GM19452 (cell line): ENCODE measurements at regions not wholly inside any gene's neighbourhood (a gene's known extent, or its start where the extent isn't known, plus 50 kb on each side); places are given as distances from the start of the nearest gene placed in this dataset.

Experiments
- ATAC-seq: cut with Tn5 transposase; IDR thresholded peaks from one replicate; pipeline ENCODE4 v1.9.1; 2021; ENCODE audit not compliant: unreplicated experiment

DNA sequence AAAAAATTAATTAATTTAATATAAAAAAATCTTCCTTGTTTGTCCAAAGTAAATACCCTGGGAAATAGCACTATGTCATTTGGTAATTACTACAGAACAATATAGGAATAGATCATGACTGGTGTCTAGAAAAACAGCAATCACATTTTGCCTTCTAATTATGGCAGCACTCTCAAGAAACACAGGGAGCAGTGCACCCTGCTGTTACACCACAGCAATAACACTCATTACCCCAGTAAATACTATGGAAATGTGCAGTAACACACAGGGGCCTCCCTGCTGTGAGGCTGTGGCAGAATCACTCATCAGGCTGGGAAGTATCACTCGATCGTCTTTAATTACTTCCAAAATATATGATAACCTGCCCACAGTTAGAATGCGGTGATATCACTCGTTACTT is 646.0 kb downstream of the TUSC7 start:
- ATAC-seq: no peak

DNA sequence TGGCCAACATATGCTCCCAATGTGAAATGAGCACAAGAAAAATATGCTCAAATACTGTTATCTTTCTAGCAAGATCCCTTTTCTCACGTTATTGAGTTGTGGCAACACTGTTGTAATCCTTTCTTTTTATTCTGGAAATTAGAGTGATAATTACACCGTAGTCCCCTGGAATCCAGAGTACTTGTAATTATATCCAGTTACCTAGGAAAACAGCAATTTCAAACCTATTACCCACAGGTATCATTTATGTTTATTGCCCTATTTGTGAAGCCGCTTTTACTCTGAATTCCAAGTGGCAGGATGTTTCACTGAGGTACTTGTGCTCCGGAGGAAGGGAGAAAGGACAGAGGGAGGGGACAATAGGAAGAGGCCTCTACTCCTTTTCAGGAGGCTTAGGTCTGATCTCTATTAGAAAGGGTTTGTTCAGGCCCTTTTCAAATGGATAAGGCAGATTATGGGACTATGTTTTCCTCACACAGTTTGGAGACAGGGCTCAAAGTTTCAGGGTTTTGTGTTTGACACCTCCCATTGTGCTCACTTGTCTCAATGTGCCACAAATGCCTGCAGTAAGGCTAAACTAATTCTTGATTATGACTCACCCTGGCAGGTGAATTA is 646.6 kb downstream of the TUSC7 start:
- no peak for ATAC-seq

DNA sequence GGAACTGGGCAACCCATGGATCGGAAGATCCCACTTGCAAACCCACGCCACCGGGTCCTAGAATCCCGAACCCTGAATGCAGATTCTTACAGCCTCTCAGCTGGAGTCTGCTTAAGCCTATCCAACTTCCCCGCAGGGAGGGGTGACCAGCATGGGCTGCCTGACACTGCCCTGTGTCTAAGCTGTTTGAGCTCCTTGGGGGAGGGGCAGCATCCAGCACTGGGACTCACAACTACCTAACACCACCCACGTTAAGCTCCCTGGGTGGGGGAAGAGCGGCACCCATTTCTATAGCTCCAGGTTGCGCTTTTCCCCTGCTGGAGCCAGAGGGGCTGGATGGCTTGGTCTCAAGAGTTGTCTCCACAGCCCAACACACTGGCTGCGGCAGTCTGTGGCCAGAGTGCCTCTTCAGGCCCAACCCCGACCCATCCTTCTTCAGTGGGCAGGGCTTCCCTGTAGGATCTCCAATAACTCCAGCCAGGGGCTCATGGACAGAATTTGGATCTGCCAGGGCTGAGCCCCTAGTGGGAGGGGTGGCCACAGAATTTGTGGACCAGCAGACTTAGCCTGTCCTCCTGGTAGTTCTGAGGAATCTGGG is 649.2 kb downstream of the TUSC7 start:
- ATAC-seq: no peak

DNA sequence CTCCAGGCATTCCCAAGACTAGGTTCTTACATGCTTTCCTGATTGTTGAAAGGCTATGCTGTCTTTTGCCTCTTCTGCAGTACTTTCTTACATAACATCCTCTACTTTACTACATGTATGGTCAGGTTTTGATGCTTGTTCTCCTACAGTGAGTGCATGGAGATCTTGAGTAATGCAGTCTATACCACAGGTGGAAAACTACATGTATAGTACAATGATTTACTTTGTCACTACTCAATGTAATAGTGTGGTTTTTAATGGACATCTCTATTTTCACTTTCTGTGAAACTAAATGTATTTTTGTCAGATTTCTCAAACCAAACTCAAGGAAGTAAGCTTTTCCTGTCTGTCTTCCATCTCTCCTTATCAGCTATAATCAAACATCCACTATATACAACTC is 657.0 kb downstream of the TUSC7 start:
- peak; percentile 79 for ATAC-seq

DNA sequence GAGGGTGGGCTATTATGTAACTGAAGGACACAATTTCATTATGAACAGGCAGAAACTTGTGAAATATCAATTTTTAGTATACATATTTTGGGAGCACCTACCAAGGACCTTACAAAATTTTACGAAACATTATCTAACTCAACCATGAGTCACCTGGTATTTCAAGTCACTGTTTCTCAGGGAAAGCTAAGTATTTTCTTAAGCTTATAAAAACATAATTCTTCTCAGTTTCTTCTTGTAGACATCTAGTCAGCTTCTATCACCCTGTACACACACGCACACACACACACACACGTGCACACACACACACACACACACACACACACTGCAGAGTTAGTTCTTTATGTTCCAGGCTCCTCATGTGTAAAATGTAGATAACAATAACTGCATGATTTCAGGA is 658.3 kb downstream of the TUSC7 start:
- ATAC-seq: no peak

DNA sequence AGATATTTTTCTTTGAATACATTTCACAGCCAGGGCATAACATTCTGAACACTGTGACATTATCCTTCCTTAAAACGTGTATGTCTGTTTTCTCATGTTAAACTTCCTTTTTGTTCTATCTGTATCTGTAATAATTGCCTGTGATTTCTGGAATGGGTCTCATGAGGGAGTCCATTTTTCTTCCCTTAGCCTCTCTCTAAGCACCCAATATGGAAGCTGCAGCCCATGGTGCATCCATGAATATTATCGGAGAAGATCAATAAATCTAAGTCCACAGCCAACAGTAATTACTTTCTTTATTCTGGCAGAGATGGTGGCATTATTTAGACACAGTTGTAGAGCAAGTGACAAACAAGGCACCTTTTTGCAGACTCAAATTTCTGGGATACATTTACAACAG is 671.1 kb downstream of the TUSC7 start:
- no peak for ATAC-seq

DNA sequence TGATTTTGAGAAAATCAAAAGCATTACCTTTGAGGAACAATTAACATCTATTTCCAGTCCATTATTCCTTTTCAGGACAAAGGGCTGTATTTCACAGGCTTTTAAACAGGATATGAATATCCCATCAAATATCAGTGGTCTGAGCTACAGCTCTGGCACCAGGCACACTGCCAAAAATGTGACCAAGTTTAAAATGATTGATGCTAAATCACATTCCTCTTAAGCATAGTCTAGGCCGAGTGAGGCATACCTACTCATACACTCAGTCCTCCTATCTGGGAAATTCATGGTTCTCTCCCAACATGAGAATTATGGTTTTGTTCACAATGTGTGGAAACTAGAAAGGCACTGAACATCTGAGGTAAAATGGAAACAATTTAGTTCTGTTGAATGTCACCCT is 683.5 kb downstream of the TUSC7 start:
- no peak for ATAC-seq

DNA sequence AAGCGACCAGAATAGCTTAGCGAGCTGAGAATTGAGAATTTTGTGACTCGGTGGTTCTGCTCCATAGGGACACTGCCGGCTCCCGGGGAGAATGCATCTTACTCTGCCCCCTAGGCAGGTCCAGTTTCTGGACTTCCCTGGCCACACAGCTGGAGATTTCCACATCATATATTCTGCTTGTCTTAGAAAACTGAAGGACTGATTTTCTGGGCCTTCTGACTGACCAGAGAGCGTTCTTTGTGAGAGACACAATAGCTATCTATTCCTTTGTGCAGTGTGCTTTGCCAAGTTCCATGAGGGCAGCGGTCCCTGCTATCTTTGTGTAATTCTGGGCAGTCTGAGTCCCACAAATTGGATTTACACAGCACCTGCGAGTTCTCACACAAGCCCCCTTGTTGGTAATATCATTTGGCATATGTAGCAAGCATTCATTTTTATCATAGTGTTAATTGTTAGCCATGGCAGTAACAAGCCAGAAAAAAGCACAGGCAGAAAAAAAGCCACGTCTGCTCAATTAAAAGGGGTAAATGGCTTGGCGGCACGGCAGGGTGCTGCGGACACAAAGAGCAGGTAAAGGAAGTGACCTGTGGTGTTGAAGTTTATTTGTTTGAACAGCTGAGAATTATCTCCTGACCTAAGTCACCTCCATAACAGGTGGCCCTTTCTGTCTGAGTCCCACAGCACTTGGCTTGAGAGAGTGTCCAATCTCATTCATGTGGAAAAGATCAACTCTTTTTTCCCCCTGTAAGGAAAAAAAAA is 688.7 kb downstream of the TUSC7 start:
- ATAC-seq: no peak

DNA sequence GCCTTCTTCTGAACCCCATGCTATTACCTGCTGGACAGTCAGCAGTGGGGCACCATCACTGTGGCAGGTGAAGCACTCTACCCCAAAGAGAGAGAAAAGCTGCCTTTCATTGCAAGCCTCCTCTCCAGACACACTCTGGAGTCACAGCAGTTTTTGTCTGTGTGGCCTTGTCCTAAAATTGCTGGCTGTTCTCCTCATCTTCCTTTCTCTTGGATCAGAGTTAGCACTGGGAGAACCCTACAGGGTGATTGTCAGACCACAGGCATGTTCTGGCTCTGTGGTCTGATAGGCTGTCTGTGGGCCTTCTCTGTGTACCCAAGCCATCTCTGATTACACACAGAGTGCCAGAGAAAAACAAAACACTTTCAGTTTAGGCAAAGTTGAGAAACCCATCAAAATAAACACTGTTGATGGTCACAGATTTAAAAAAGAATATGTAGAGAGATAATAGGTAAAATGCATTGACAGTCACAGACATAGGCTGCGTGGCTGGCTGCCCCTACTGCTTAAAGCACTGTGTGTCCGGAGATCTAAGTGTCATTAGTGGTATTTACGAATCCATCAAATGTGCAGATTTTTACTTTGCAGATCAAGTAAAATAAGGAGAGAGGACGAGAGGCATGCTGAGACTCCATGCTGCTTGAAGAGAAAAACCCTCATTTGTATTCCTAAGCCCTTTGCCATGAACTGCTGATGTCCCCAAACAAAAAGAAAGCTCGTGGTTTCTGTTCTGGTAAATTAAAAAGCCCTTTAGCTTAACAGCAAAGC is 689.9 kb downstream of the TUSC7 start:
- ATAC-seq: no peak

DNA sequence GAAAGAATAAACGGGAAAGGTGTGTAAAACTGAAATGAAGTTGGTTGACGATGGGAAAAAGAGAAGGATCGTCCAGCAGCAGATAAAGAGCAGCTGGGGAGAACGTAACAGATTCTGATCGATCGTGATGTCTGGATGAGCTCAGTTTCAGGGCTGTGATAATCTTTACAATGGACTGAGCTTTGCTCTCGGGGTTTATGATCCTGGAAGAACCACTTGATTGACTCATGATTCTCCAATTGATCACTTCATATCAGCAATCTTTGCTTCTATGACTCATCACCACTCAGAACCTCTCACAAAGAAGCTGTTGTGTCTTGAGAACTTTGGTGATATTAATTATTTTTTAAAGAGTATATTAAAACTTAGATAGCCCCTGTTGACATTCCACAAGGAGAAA is 690.7 kb downstream of the TUSC7 start:
- ATAC-seq: no peak

DNA sequence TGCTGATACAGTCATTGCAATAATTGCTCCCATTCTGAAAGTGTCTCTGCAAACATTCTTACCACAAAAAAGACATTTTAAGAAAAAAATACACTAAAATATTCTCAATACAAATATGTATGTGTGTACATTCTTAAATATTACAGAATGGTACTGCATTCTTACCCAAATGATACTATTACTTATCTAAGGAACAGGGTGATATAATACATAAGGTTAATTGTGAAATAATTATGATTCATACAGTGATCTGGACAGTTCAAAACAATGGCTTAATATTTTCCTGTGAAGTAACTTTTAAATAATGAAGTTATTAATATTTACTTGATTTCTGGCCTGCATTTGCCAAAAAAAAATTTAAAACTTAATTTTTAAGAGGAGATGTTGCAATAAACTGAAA is 694.6 kb downstream of the TUSC7 start:
- ATAC-seq: no peak

DNA sequence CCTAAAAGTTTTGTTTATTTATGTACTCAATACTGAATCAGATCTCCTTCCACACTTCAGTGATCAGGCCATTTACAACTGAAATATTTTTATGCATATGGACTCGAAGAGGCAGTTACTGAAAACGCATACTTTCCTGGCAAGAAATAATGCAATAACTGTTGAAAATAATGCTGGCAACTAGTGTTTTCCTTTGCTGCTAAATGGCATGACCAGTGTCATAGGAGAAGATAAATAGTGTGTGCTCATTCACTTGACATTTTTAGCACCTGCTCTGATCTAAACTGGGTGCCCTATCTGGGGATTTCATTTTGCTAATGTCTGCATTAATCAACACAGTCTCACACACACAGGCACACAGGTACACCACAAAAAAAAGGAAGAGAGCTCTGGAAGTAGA is 695.2 kb downstream of the TUSC7 start:
- no peak for ATAC-seq

DNA sequence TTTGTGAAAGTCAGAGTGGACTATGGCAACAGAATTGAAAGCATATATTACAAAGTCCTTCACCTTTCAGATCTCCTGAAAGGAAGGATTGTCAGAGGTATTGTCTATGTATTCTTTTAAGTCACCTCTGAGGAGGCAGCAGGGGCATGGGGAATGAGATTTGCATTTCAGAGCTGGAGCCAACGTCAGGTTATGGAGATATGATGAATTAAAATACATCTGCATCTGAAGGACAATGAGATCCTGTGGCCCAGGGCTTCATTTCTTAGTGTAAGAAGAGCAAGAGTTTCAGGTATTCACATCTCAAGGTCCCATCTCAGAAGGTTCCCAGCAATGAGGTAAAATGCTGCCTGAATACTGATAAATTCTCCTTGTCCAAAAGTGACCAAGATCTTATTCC is 695.8 kb downstream of the TUSC7 start:
- ATAC-seq: no peak

DNA sequence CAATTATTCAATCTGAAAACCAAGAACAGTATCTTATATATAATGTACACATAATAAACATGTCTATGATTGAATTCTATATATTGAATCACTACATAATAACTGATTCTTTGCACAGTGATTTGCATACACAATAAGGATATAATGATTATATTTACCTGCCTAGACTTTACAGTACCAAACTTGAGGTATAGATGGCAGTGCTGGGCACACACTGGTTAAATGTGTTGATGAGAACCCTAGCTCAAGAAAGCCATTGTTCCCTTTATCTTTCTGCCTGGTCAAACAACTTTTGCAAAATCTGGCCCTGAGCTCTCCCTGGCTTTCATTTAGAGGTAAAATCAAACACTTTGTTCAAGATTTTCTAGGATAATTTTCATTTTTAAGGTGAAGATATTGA is 697.7 kb downstream of the TUSC7 start:
- ATAC-seq: no peak

DNA sequence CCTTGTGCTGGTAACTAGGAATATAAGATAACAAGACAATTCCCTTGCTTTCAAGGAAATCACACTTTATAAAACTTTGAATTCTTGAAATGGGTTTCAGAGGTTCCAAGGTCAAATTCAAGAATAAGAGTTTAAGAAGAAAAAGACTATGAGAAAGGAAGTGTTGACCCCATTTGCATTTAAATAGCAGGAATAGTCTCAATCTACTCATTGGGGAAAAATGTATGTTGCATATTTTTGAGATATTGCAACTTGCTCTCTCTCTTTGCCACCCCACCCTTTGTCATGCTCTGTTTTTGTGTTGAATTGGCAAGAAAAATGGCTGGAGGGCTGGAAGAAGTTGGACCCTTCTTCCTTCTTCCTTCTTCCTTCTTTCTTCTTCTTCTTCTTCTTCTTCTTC is 699.2 kb downstream of the TUSC7 start:
- ATAC-seq: no peak

DNA sequence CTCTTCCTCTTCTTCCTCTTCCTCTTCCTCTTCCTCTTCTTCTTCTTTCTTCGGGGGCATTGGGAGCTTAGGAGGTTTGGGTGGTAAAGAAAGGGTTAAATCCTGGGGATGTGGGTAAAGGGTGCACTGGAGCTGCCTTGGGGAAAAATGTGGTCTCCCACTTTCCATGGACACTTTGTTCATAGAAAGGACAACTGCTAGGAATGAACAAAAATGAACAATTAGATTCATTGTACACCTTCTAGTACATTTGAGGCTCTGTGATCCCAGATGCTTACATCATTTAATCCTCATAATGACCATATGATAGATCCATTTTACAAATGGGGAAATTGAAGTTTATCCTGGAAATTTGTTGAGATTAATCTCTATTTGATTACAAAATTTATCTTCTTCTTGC is 699.7 kb downstream of the TUSC7 start:
- no peak for ATAC-seq

DNA sequence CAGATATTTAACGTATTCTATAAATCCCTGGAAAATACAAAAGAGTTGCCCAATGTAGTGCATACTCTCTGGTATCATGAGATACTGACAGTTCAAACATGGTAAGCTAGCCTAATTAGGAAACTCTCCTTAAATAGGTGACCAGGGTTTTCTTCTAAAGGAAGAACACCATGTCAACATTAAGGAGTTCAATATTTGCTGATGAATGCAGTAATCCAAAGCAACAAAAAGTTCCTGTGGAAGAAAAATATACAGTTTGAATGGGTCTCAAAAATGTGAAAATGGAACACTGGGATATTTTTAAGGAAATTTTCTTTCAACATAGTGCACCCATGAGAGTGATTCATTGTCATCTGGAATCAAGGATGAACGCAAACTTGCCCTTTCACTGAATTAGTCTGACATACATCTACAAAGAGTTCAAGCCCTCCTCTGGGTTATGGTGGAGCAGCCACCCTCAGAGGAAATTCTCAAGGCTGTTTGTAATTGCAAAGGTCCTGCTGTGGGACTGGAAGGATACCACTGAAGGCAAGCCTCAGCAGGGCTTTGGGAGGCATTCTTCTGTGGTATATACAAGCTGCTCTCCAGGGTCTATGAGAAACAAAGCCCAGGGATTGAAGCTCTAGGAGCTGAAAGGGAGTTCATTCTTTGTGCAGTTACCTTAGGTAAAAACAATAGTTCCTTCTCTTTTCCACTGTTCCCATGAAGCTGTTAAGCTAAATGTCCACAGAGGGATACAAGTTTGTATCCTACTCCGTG is 700.3 kb downstream of the TUSC7 start:
- ATAC-seq: no peak

DNA sequence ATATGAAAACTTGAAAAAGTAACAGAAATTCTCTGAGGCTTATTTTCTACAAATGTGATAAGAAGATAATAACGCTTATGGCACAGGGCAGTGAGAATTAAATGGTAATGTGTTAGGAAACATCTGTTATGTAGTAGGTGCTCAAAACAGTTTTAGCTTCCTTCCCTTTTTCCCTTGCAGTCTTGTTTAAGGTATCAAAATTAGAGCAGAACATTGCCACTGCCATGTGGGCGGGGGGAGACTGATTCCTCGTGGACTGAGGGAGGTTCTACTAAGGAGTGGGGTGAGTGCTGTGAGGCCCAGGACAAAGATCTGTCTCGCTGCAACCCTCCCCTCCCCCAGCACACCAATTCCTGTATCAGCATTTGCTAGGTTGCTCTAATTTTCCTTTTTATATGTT is 702.4 kb downstream of the TUSC7 start:
- ATAC-seq: no peak

DNA sequence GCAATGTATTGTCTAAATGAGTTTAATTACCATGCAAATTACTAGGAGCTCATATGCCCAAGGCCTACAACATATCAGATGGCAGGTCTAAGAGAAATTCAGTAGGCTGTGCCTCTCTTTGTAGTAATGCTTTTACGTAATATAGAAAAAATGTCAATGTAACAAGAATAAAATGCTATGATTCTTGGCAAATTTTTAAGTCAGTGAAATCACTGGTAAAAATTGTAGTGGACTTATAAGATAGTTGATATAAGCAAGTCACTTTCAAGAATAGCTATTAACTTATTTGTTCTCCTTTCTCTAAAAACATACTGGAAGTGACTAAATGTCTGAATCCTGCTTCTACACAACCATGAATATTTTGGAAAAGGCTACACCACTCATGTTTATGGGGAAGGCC is 707.8 kb downstream of the TUSC7 start:
- no peak for ATAC-seq

DNA sequence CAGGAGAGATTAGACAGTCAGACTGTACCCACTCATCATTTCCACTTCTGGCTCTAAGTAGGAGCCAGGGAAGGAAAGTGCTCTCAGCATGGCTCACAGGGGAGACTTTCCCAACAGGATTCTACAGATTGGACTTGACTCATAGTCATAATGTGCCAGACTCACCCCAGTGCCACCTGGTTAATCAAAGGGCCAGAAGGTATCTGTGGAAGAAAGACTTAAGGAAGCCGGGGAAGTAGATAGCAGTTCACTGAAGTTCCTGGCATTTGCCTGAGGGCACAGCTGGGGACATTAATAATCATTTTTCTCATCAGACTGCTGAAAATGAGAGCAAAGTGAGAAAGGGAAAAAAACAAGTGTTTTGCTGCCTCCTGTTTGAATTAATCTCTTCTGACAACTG is 717.5 kb downstream of the TUSC7 start:
- ATAC-seq: no peak

DNA sequence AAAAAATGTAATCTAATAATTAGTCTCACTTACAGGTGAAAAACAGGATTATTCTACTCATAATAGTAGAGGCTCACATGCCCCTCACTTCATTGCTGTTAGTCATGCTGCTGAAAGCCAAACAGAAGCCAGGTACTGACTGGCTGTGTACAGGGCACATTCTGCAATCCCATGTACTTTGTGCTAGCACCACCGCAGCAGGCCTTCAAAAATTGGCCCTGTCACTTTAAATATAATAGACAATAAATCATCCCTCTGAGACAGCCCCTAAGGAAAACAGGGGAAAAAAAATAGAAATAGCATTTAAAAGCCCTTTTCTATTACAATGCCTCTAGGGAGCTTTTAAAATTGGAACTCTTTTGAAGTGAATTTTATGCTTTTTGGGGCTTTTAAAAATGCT is 723.8 kb downstream of the TUSC7 start:
- ATAC-seq: no peak
